Amniotic epithelial cell (primary cell): ENCODE measurements at regions not wholly inside any gene's neighbourhood (a gene's known extent, or its start where the extent isn't known, plus 50 kb on each side); places are given as distances from the start of the nearest gene placed in this dataset.
"Not testable (repeated sequence)": the region's sequence is repeated elsewhere in the genome, so short reads cannot be mapped to it uniquely, and the experiment has no call there.

Source experiments
- DNase-seq: peaks from one replicate; pipeline ENCODE4 v3.0.0-alpha.2; 2010; ENCODE audit warnings: low read depth

DNA sequence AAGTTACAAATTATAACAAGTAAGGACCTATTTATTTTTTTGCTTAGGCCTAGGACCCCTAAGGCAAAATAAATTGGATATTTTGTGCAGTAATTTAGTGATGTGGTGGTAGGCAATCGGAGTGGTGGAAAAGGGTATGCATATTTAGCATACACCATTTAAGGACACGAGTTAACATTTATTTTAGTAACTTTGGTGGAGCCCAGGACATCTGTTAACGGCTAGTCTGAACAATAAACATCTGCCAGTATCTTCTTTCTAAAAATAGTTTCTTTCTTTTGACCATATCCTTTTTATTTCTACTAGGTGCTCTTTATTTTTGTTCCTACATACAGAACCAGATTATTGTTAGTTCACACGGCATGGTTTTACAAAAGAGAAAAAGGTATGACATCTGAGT lies 326.3 kb downstream of the CHL1 start:
- no peak for DNase-seq

DNA sequence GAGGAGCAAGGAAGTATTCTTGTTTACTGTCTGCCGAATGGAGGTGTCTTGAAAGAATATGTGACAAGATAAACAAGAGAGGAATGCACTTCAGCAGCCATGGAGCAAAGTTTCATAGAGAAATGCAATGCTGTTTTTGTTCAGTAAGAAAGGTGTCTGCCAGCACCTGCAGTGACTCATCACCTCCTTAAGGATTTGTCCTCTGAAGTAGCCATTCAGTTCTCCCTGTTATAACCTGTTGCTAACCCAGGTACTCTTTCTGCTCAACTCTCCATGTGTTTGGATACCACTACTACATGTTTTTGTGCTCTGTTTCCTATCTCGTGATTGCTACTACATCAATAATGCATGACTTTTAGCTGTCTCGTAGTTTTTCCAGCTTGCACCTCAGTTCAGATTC lies 328.9 kb downstream of the CHL1 start:
- DNase-seq: no peak

DNA sequence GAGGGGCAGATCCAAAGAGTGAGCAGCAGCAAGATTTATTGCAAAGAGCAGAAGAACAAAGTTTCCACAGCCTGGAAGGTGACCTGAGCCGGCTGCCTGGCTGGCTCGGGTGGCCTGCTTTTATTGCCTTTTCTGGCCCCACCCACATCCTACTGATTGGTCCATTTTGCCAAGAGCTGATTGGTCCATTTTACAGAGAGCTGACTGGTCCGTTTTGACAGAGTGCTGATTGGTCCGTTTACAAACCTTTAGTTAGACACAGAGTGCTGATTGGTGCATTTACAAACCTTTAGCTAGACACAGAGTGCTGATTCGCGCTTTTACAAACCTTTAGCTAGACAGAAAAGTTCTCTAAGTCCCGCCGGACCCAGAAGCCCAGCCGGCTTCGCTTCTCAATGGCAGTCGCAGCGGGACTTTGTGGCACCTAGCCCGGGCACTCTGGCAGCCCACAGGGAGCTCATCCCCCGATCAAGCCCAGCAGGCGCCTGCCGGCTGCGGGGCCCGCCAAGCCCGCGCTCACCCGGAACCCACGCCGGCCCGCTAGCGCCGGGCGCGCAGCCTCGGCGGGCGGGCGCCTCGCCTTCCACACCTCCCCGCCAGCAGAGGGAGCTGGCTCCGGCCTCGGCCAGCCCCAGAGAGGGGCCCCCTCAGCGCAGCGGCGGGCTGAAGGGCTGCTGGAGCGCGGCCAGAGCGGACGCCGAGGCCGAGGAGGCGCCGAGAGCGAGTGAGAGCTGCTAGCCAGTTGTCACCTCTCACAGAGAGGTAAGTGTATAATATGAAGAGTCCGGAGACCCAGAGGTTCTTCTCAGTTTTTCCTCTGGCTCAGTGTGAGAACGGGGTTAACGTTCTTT lies 339.2 kb downstream of the CHL1 start:
- DNase-seq: peak; percentile 46

DNA sequence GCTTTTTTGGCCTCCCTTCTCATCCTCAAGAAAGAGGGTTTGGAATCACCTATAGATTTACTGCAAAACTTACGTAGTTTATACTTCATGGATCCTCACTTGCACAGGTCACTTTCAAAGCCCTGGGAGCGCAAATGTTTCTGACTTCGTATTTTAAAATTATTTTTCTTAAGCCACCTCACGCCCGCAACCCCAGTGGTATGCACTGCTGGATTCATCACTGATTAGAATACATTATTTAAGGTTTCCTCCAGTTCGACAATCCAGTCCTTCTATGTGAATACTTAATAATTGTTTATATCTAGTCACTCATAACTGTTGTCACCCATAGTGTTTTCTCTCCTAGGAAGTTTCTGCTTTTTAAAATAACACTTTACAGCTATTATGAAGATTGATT lies 339.9 kb downstream of the CHL1 start:
- no peak for DNase-seq

DNA sequence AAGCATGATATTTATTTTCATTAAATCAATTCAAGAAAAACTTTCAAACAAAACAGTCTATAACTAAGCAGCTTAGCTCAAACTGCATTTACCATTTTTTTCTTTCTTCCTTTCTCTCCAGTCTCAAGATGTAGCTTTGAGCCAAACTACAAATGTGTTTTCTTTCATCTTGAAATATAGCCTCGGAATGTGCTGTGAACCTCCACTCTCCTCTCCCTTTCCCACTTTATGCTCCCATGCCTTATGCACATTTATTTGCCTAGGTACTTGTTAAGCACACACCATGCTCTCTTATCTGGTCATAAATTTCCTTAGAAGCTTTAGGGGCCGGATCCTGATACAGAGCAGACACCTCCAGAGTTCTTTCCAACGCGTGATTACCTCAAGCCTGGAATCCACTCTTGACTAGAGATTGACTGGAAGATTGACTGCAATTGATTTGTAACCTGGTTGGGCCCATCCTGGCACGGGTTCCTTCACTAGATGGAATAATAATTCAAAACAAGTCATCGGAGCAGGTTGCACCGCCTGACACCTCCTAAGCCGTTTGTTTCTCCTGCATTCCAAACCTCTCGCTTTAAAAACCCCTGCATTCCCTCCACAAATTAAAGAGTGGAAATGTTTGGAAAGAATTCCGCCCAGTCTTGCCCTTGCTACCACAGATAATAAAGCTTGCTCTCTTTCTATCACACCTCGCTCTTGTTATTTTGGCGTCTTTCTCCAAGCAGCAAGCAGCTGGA lies 344.7 kb downstream of the CHL1 start:
- no peak for DNase-seq

DNA sequence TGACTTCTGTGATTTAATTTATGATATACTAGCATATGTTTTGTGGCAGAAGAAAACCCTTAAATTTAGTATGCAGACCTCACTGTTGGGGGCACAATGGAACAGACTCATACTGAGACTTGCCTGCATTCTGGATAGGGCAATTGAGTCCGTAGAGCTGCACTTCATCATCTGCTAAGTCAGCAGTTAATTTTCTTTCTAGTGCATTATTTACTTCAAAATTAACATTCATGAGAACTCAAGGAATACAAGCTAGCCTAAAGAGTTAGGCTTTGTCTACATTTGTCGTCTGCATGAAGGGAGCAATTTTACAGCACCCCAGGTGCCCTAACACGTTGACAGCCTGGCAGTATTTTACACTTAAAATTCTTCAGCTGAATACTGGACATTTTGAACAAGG lies 345.5 kb downstream of the CHL1 start:
- no peak for DNase-seq

DNA sequence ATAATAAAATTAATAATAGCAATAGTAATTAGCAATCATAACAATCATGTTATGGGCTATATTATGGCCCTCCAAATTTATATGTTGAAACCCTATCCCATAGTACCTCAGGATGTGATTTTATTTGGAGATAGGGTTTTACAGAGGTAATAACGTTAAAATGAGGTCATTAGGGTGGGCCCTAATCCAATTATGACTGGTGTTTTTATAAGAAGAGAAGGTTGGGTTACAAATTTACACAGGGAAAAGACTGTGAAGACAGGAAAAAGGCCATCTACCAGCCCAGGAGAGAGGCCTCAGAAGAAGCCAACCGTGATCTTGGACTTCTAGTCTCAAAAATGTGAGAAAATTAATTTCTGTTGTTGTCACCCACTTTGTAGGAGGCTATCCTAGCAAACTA lies 353.1 kb downstream of the CHL1 start:
- DNase-seq: no peak

DNA sequence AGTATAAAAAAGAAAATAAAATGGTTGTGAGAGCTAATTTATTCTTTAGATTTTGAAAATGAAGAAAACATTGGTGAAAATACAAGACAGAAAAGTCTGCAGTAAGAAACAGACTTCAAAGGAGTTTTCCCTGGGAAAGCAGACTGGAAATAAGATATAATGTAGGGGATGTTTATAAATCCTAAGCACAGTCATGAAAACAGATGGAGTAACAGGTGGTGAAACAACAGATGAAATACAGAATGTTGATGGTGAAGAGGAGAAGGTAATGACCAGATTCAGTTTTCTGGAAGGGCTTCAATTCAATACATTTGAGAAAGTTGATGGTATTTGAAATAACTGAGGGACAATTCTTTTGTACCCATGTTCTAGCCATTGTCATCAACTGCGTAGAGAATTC lies 353.9 kb downstream of the CHL1 start:
- no peak for DNase-seq

DNA sequence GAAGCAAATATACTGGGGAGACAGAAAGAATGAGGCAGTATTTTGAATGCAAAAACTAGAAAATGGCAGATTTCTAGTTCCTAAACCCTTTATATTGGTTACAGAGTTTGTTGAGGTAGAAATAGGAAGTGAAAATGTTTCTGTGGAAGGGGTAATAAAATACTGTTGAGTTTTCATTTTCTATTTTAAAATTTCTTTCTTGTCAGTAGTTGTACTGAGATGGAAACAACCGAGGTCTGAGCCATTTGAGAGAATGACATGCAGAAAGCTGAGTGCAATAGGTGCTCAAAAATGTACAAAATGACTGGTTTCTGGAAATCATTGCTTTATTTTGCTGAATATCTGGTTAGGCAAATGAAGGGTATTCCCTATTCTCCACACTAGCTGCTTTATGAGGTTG lies 361.4 kb downstream of the CHL1 start:
- DNase-seq: no peak

DNA sequence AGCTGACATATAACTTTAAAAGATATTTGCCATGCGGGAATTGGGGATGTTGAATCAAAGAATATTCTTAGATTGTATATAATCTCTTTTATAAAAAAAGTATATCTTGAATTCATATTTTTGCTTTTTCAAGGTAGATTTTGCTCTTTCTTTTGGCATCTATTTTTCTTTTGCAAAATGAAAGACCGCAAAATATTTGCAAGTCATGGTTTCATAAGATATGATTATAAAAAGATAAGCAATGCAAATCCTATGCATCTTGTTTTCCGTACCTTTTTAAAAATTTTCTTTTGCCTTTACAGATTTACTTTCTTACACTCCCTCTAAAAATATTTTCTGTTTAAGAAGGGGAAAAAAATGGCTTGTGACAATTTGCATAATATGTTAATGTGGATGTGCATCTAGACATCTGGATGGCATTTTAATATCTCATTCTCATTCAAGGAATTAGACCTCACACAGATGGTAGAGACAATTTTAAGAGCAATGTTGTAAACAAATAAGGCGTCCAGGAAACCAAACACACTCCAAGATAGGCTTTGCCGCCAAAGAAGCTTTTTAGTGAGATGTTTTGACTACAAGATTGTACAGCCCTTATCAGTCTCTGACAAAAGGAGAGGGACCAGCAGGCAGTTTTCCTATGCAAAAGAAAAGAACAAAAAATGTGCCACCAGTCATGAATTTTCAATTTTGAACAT lies 371.1 kb downstream of the CHL1 start:
- no peak for DNase-seq

DNA sequence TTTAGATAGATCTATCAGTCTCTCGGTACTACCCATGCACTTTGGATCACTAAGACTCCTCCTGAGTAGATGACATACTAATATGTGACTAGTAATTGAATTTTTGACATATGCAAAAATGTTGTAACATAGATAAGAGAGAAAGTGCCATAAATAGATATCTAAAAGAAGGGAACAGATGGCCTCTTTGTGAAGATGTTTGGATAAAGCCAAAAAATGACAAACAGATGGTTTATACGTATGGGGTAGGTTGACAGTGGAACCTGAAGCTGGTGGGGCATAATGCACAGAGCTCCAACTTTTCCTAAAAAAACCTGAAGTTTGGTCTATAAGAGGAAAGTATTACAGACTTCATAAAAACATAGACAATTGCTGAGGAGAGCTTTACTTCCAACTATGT lies 383.0 kb downstream of the CHL1 start:
- DNase-seq: not testable (repeated sequence)

DNA sequence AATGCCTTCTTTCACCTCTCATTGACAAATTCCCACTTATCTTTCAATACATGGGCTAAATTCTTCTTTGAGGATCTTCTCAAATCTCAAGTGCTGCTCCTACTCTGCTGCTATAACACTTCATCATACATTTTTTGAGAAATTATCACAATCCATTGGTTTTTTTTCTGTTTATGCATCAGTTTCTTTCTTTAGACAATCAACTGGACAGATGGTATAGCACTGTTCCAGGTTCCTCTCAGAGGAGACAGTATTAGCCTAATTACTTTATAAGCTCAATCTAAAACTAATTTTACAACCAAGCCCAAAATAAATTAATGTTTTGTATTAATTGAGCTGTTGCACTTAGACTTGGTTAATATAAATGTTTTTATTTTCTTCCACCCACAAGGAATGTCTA lies 392.5 kb downstream of the CHL1 start:
- DNase-seq: not testable (repeated sequence)

DNA sequence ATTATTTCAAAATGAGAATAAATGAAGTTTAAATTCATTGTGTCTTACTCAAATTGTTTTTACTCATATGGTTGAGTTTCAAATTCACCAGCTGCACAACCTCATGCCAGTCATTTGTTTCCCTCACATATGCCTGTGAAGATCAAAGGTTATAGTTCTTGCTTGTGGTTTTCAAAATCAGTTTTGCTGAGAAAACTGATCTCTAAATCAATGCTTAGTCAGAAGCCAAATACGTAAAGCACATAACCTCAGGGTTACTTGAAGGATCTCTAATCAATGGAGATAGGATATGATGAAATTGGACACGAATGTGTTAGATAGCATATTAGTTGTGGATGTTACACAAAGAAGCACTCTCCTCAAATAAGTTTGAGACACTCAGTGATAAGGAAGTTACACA lies 400.7 kb downstream of the CHL1 start:
- not testable (repeated sequence) for DNase-seq

DNA sequence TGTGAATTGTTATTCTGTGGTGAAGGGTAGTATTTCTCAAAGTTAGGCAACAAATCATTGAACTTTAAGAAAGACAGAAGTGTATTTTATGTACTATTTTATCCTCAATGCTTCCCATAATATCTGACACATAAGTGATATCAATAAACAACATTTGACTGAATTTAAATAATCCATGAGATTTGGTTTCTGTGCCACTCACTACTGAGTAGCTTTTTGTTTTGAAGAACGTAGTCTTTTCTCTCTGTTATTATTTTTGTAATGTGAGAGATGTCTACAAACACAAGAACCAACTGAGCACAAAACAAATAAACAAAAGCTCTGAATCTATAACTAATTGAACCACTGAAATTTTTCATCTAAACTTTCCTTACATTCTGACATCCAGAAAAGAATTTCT lies 401.2 kb downstream of the CHL1 start:
- not testable (repeated sequence) for DNase-seq

DNA sequence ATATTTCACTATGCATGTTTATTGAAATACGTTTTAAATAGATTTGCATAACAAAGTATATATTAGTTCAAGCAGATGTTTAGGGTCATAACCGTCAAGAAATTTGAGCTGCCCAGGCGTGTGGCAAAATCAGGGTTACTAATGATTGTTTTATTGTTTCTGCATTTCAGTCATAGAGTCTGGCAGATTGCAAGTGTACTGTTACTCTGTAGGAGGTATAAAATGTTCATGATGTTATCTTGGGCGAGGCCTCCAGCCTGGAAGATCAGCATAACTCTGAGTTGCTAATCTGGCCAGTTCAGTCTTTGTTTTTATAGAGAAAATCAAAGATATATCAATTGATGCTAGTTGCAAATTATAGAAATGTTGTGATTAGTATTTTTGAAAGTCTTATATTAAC lies 410.9 kb downstream of the CHL1 start:
- not testable (repeated sequence) for DNase-seq

DNA sequence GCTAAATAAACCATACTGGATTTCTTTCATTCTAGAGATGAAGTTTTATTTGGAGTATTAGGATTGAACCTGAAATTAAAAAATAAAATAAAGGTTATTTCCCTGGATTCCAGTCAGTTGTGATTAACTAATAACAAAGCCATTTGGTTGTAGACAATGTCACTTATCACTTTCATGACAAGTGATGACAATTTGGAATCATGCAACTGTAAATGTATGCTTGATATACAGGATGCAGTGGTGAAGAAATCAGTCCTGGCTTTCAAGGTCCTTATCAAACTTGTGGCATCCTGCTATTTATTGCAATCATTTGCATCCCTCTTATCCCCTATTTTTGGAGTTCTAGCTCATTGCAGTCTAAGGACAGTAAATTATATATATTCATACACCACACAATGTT lies 425.2 kb downstream of the CHL1 start:
- no peak for DNase-seq

DNA sequence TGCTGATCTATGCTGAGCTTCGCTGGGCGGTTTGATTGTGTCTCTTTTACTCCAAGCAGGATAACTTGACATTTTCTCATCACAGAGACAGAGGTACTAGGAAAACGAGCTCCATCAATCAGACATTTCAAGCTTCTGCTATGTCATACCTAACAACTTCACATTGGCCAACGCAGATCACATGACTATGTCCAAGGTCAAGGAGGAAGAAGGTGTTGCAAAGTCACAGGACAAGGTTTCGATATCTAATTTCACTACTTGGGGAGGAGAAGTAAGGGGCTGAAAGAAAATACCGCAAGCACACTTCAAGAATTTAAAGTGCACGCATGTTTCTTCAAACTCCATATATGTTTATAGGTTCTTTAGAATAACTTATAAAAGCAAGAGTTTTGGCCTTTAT lies 425.8 kb downstream of the CHL1 start:
- DNase-seq: no peak

DNA sequence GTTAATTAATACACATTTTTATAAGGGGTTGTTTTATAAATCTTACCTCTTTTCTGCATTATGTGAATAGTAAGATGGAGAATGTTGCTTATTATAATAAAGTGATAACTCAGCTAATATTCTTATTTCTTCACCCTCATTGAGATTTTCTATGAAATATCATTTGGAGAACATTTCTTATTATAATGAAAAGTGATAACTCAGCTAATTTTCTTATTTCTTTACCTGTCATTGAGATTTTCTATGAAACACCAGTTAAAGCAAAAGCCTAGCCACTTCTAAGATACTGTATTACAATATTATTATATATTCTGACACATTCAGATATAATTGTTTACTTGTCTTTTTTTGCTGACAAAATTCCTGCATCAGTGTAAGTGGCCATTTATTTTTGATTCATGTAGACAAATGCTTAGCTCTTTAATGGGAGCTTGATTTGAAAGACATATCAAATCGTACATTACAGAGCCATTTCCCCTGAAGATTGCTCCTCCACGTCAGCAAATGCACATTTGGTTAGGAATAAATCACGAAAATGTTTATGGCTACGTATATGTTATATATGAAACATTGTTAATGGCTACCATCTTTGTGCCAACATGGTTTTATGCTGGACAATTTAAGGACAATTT lies 427.5 kb downstream of the CHL1 start:
- DNase-seq: no peak

DNA sequence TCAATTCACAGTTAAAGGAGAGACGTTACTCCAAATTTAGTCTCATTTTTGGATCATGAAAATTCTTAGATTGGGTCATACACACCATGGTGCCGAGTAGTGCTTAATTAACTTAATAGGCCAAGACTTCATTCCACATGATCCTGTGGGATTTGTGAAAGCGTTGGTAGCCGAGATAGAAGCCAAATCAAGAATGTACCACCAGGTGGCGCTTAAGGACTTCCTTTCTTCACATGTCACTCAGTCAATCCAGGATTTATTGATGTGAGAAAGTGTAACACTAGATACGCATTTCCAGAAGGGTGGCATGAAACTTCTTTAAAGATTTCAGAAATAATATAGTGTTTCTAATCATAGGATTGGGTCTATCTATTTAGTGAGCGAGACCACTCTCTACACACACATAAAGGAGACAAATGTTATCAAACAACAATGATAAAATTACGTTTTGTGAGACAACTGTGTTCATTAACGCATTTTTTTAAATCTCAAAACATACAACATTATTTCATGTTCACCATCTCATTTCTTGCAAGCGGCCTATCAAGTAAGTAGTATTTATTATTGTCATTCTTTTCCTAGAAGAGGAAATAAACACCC lies 436.1 kb downstream of the CHL1 start:
- DNase-seq: peak; percentile 44

DNA sequence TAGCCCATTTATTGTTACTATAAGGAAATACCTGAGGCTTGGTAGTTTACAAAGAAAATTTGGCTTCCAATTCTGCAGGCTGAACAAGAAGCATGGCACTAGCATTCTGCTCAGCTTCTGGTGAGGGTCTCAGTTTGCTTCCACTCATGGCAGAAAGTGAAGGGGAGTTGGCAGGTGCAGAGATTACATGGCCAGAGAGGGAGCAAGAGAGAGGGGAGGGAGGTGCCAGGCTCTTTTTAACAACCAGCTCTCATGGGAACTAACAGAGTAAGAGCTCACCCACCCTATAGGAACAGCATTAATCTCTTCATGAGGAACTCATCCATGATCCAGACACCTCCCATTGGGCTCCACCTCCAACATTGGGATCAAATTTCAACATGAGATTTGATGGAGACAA lies 437.9 kb downstream of the CHL1 start:
- no peak for DNase-seq

DNA sequence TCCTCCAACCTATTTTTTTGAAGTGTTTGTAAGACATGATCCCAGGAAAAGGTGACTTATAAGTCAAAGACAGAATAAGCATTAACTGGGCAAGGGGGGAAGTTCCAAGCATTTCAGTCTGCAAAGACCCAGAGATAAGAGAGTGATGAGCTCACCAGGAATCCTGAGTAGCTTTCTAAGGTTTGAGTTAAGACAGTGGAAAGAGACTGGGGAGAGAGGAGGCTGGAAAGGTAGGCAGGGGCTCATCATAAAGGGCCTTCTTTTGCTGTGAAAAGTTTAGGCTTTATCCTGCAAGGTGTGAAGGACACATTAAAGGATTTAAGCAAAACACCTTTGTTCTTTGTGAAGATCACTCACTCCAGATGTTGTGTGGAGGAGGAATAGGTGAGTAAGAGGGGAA lies 438.8 kb downstream of the CHL1 start:
- no peak for DNase-seq

DNA sequence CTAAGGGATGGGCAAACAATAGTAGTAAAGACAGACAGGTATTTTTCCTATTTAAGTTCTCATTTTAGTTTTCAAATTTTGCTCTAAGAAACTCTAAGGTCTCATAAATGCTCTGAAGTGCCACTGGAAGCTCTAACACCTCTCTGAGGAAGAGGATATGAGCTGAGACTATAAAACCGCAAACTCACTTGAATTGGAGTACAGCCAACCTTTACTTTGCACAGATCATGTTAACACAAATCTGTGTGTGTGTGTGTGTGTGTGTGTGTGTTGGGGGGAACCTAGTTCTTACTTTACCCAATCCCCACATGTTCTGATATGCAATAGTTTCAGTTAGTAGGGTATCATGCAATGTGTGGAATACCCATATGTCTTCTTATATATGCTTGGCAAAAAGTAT lies 446.8 kb downstream of the CHL1 start:
- DNase-seq: no peak
